Right atrium auricular region (tissue), 2 donors: ENCODE measurements at regions not wholly inside any gene's neighbourhood (a gene's known extent, or its start where the extent isn't known, plus 50 kb on each side); places are given as distances from the start of the nearest gene placed in this dataset.

ENCODE experiments used
- DNase-seq: peaks from one replicate; pipeline ENCODE4 v3.0.0-alpha.2; 2019; ENCODE audit warnings: low spot score
- H3K27ac ChIP-seq, 2 donors: fragments of 200-600 bp; sonication (generic); 1 replicate in 1 of 2; 2 replicates in 1 of 2; pipeline ENCODE4 v1.5.1; 2016 to 2019
- H3K27me3 ChIP-seq, 2 donors: fragments of 200-600 bp; sonication (generic); one replicate each; pipeline versions ENCODE4 v1.5.1 to v1.6.0; 2017 to 2019
- H3K36me3 ChIP-seq: fragments of 200-600 bp; sonication (generic); one replicate; pipeline ENCODE4 v1.5.1; 2016
- H3K4me1 ChIP-seq, 2 donors: fragments of 200-600 bp; sonication (generic); one replicate each; pipeline versions ENCODE4 v1.5.1 to v1.6.0; 2017 to 2019
- H3K4me3 ChIP-seq, 2 donors: fragments of 200-600 bp; sonication (generic); 1 replicate in 1 of 2; 2 replicates in 1 of 2; pipeline ENCODE4 v1.5.1; 2017 to 2019; ENCODE audit warnings: mild to moderate bottlenecking in 1 of 2, moderate library complexity in 1 of 2
- H3K9me3 ChIP-seq, 2 donors: fragments of 200-600 bp; sonication (generic); one replicate each; pipeline ENCODE4 v1.5.1; 2019
- CTCF ChIP-seq, 2 donors: fragments of 200-600 bp; sonication (generic); IDR thresholded peaks; one replicate each; pipeline ENCODE4 v1.5.1; 2019; ENCODE audit warnings: antibody characterized with exemption in 2 of 2

- no peak overlapping the region for H3K27ac ChIP-seq
- no peaks in the 10 kb centered on the region for H3K4me1 ChIP-seq
- no peaks in the 10 kb centered on the region for H3K36me3 ChIP-seq
- no peak for TF ChIP-seq CTCF (IDR thresholded peaks at IDR 0.05)
- no peaks in the 10 kb centered on the region for H3K27me3 ChIP-seq
- no peak overlapping the region for H3K4me3 ChIP-seq
- H3K9me3 ChIP-seq, result no peaks in the 10 kb centered on the region
- no peak for DNase-seq
These were observed 334.1 kb downstream of the PCDH7 start for GRCh38 chr4:31054295-31054694.

GRCh38 chr4:31058656-31059055 lies 338.5 kb downstream of the PCDH7 start:
- H3K4me1 ChIP-seq, result no peaks in the 10 kb centered on the region
- H3K36me3 ChIP-seq, result no peaks in the 10 kb centered on the region
- no peak overlapping the region for H3K27ac ChIP-seq
- H3K4me3 ChIP-seq, result no peak overlapping the region
- no peaks in the 10 kb centered on the region for H3K27me3 ChIP-seq
- no peak for DNase-seq
- H3K9me3 ChIP-seq, result no peaks in the 10 kb centered on the region
- no peak for TF ChIP-seq CTCF (IDR thresholded peaks at IDR 0.05)

GRCh38 chr4:31059753-31060522 lies 339.8 kb downstream of the PCDH7 start:
- Histone ChIP-seq H3K36me3 (no peaks in the 10 kb centered on the region), H3K9me3 (no peaks in the 10 kb centered on the region), H3K27ac (no peak overlapping the region), H3K4me1 (no peaks in the 10 kb centered on the region), H3K27me3 (no peaks in the 10 kb centered on the region), H3K4me3 (no peak overlapping the region)
- no peak for TF ChIP-seq CTCF (IDR thresholded peaks at IDR 0.05)
- DNase-seq, result no peak

GRCh38 chr4:31065086-31065485 lies 344.9 kb downstream of the PCDH7 start:
- Histone ChIP-seq H3K36me3 (no peaks in the 10 kb centered on the region), H3K4me1 (no peaks in the 10 kb centered on the region), H3K9me3 (no peaks in the 10 kb centered on the region), H3K4me3 (no peak overlapping the region), H3K27ac (no peak overlapping the region), H3K27me3 (no peaks in the 10 kb centered on the region)
- TF ChIP-seq CTCF (IDR thresholded peaks at IDR 0.05), result no peak
- DNase-seq, result no peak

GRCh38 chr4:31068257-31069075 lies 348.3 kb downstream of the PCDH7 start:
- Histone ChIP-seq H3K4me3 (no peak overlapping the region), H3K4me1 (no peaks in the 10 kb centered on the region), H3K27ac (no peak overlapping the region), H3K27me3 (no peaks in the 10 kb centered on the region), H3K9me3 (no peaks in the 10 kb centered on the region), H3K36me3 (no peaks in the 10 kb centered on the region)
- no peak for TF ChIP-seq CTCF (IDR thresholded peaks at IDR 0.05)
- no peak for DNase-seq
